H1 (cell line): ENCODE measurements at regions not wholly inside any gene's neighbourhood (a gene's known extent, or its start where the extent isn't known, plus 50 kb on each side); places are given as distances from the start of the nearest gene placed in this dataset.

ENCODE experiments used
- JUND ChIP-seq: IDR thresholded peaks from 2 replicates; pipeline ENCODE4 v1.6.1; 2011; ENCODE audit warnings: mild to moderate bottlenecking, improper control_type of control experiment, low read length
- KDM5A ChIP-seq: fragments of 200-600 bp; IDR thresholded peaks from 2 replicates; pipeline ENCODE4 v1.7.1; 2012; ENCODE audit warnings: mild to moderate bottlenecking, low read length, inconsistent platforms, mixed read lengths
- MAFK ChIP-seq: IDR thresholded peaks from 2 replicates; pipeline ENCODE4 v1.6.1; 2012; ENCODE audit warnings: low read depth, mild to moderate bottlenecking, improper control_type of control experiment, low read length
- NRF1 ChIP-seq: IDR thresholded peaks from 2 replicates; pipeline ENCODE4 v1.6.1; 2011; ENCODE audit warnings: mild to moderate bottlenecking, low read depth, low read length, improper control_type of control experiment
- SIRT6 ChIP-seq: IDR thresholded peaks from one replicate; pipeline ENCODE4 v1.7.1; 2012; ENCODE audit warnings: low read length, inconsistent platforms
- TAF7 ChIP-seq: optimal IDR thresholded peaks from 2 replicates; pipeline ENCODE3; 2011; ENCODE audit warnings: low read depth, mild to moderate bottlenecking, inconsistent platforms, low read length, moderate library complexity, borderline replicate concordance

GRCh38 chr1:87515781-87516180, 187.1 kb downstream of the LMO4 start (continued):
- TF ChIP-seq JUND (no peak), TAF7 (no peak), SIRT6 (no peak), KDM5A (no peak), MAFK (no peak), NRF1 (no peak)
